Naive thymus-derived CD4-positive, alpha-beta T cell (primary cell): ENCODE measurements at regions not wholly inside any gene's neighbourhood (a gene's known extent, or its start where the extent isn't known, plus 50 kb on each side); places are given as distances from the start of the nearest gene placed in this dataset.

Experiments used
- ATAC-seq: fragments of 150-1000 bp; cut with Tn5 transposase; 2 replicates; pipeline ENCODE4 v1.10.0; 2021; ENCODE audit warnings: mild to moderate bottlenecking, moderate library complexity
- CTCF ChIA-PET: fragments of 350-600 bp; sonication (Branson Sonifier 250); formaldehyde crosslinking; loops from one replicate; lab custom pipeline; 2021; ENCODE audit warnings: antibody characterized with exemption; lab: Charles Lee
- POLR2A ChIA-PET: fragments of 350-600 bp; sonication (Branson Sonifier 250); formaldehyde crosslinking; loops from one replicate; lab custom pipeline; 2021; ENCODE audit warnings: antibody characterized with exemption, inconsistent platforms; lab: Charles Lee
- DNase-seq, 9 donors: peaks; one replicate each; pipeline versions ENCODE4 v3.0.0 to v3.0.0-alpha.2; 2020 to 2022; ENCODE audit warnings: mixed read lengths in 1 of 9
- H3K27ac ChIP-seq: one replicate; pipeline ENCODE4 v1.7.0; 2013; ENCODE audit warnings: mild to moderate bottlenecking, low read depth, low read length, moderate library complexity
- H3K27me3 ChIP-seq, 2 donors: one replicate each; pipeline ENCODE4 v1.7.0; 2013; ENCODE audit warnings: low read length in 2 of 2, mild to moderate bottlenecking in 2 of 2, moderate library complexity in 2 of 2; ENCODE audit not compliant: control insufficient read depth in 2 of 2, insufficient read depth in 2 of 2
- H3K36me3 ChIP-seq, 3 experiments: 1 replicate in 2 of 3; 2 replicates in 1 of 3; pipeline ENCODE4 v1.7.0; 2013; ENCODE audit warnings: low read length in 3 of 3, mild to moderate bottlenecking in 3 of 3, moderate library complexity in 1 of 3; ENCODE audit not compliant: insufficient read depth in 3 of 3, control insufficient read depth in 2 of 3
- H3K4me1 ChIP-seq, 2 donors: one replicate each; pipeline ENCODE4 v1.7.0; 2013; ENCODE audit warnings: low read length in 2 of 2, mild to moderate bottlenecking in 2 of 2, moderate library complexity in 1 of 2; ENCODE audit not compliant: control insufficient read depth in 2 of 2, insufficient read depth in 2 of 2
- H3K4me3 ChIP-seq: 2 replicates; pipeline ENCODE4 v1.7.0; 2013; ENCODE audit warnings: mild to moderate bottlenecking, low read length
- H3K9me3 ChIP-seq, 3 experiments: 1 replicate in 2 of 3; 2 replicates in 1 of 3; pipeline ENCODE4 v1.7.0; 2013; ENCODE audit warnings: low read length in 3 of 3; ENCODE audit not compliant: control insufficient read depth in 2 of 3
- H3K27ac Mint-ChIP-seq, 9 donors: one replicate each; pipeline ENCODE4 v1.8.0; 2020 to 2022; ENCODE audit warnings: mixed read lengths in 9 of 9, mild to moderate bottlenecking in 8 of 9, moderate library complexity in 5 of 9, inconsistent platforms in 2 of 9
- H3K27me3 Mint-ChIP-seq, 5 donors: one replicate each; pipeline ENCODE4 v1.8.0; 2021 to 2022; ENCODE audit warnings: mixed read lengths in 5 of 5, mild to moderate bottlenecking in 1 of 5
- H3K36me3 Mint-ChIP-seq, 5 donors: one replicate each; pipeline ENCODE4 v1.8.0; 2020 to 2022; ENCODE audit warnings: mixed read lengths in 5 of 5, mild to moderate bottlenecking in 3 of 5, inconsistent platforms in 1 of 5
- H3K4me1 Mint-ChIP-seq, 7 donors: one replicate each; pipeline ENCODE4 v1.8.0; 2020 to 2022; ENCODE audit warnings: mixed read lengths in 7 of 7, mild to moderate bottlenecking in 3 of 7, inconsistent platforms in 1 of 7
- H3K4me3 Mint-ChIP-seq, 10 donors: one replicate each; pipeline ENCODE4 v1.8.0; 2020 to 2022; ENCODE audit warnings: mild to moderate bottlenecking in 10 of 10, mixed read lengths in 10 of 10, moderate library complexity in 6 of 10, inconsistent platforms in 2 of 10
- H3K9me3 Mint-ChIP-seq, 11 donors: one replicate each; pipeline ENCODE4 v1.8.0; 2020 to 2022; ENCODE audit warnings: mixed read lengths in 11 of 11, mild to moderate bottlenecking in 4 of 11, inconsistent platforms in 1 of 11, moderate library complexity in 1 of 11
- intact Hi-C, 2 donors: fragments of 100-400 bp; cut with micrococcal nuclease; formaldehyde crosslinking; loops; one replicate each; pipeline ENCODE4 v1.15.1; 2023

DNA sequence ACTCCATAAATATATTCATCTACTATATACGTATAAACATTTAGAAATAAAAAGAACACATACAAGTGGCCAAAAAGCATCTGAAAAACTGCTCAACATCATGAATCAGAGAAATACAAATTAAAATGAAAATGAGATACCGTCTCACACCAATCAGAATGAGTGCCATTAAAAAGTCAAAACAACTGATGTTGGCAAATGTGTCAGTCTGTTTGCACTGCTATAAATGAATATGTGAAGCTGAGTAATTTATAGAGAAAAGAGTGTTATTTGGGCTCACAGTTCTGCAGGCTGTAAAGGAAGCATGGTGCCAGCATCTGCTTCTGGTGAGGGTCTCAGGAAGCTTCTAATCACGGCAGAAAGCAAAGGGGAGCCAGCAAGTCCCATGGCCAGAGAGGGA, 620.3 kb upstream of the CCDC54 start:
- no peak for ATAC-seq
- H3K36me3 ChIP-seq, result no peaks in the 10 kb centered on the region
- Mint-ChIP-seq H3K27ac (no peak overlapping the region), H3K4me3 (no peak overlapping the region), H3K9me3 (peaks cover 0 to 24% (median 5%) of the 10 kb centered on the region in 11 donors), H3K36me3 (no peaks in the 10 kb centered on the region), H3K27me3 (no peaks in the 10 kb centered on the region), H3K4me1 (no peaks in the 10 kb centered on the region)
- no peaks in the 10 kb centered on the region for H3K4me1 ChIP-seq
- no peak overlapping the region for H3K4me3 ChIP-seq
- intact Hi-C loops, result no loop called here
- DNase-seq, result no peak
- POLR2A ChIA-PET, result no interaction called here
- CTCF ChIA-PET, result no interaction called here
- H3K27ac ChIP-seq, result no peak overlapping the region
- H3K9me3 ChIP-seq, result no peaks in the 10 kb centered on the region
- no peaks in the 10 kb centered on the region for H3K27me3 ChIP-seq

DNA sequence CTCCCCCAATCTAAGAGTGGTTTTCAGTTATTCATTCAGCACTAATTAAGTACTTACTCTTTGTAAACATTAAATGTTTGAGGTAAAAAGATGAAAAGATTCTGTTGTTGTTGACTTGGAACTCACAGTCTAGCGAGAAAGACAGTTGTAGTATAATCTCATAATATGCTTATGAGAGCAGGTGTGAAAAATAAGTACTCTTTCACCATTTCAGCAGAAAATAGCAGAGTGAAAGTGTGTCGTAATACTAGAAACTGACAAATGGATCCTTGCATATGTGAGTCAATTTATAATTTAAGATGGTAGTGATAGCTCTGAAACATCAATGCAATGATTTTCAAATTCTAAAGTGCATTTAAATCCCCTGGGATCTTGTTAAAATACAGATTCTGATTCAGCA, 618.8 kb upstream of the CCDC54 start:
- peaks cover 0 to 18% (median 4%) of the 10 kb centered on the region in 11 donors for H3K9me3 Mint-ChIP-seq
- H3K36me3 Mint-ChIP-seq, result no peaks in the 10 kb centered on the region
- ChIA-PET CTCF (no interaction called here), POLR2A (no interaction called here)
- no peaks in the 10 kb centered on the region for H3K27me3 Mint-ChIP-seq
- DNase-seq (no peak), ATAC-seq (no peak)
- Histone ChIP-seq H3K27ac (no peak overlapping the region), H3K27me3 (no peaks in the 10 kb centered on the region), H3K4me1 (no peaks in the 10 kb centered on the region), H3K36me3 (no peaks in the 10 kb centered on the region), H3K4me3 (no peak overlapping the region), H3K9me3 (no peaks in the 10 kb centered on the region)
- H3K4me1 Mint-ChIP-seq, result no peaks in the 10 kb centered on the region
- H3K27ac Mint-ChIP-seq, result no peak overlapping the region
- no peak overlapping the region for H3K4me3 Mint-ChIP-seq
- intact Hi-C loops, result no loop called here

DNA sequence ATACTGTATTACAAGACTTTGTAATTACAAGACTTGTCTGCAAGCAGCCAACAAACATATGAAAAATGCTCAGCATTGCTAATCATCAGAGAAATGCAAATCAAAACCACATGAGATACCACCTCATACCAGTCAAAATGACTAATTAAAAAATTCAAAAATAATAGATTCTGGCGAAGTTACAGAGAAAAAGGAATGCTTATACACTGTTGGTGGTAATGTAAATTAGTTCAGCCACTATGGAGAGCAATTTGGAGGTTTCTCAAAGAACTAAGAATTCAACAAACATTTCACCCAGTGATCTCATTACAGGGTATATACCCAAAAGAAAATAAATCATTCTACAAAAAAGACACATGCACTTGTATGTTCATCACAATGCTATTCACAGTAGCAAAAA, 617.5 kb upstream of the CCDC54 start:
- H3K36me3 ChIP-seq, result no peaks in the 10 kb centered on the region
- ChIA-PET POLR2A (no interaction called here), CTCF (no interaction called here)
- H3K9me3 ChIP-seq, result no peaks in the 10 kb centered on the region
- no peak overlapping the region for H3K4me3 ChIP-seq
- no peak overlapping the region for H3K27ac ChIP-seq
- H3K4me1 ChIP-seq, result no peaks in the 10 kb centered on the region
- ATAC-seq (no peak), DNase-seq (no peak)
- Mint-ChIP-seq H3K9me3 (peaks cover 0 to 9% (median 4%) of the 10 kb centered on the region in 11 donors), H3K4me1 (no peaks in the 10 kb centered on the region), H3K4me3 (no peak overlapping the region), H3K27me3 (no peaks in the 10 kb centered on the region), H3K27ac (no peak overlapping the region), H3K36me3 (no peaks in the 10 kb centered on the region)
- H3K27me3 ChIP-seq, result no peaks in the 10 kb centered on the region
- intact Hi-C loops, result no loop called here

DNA sequence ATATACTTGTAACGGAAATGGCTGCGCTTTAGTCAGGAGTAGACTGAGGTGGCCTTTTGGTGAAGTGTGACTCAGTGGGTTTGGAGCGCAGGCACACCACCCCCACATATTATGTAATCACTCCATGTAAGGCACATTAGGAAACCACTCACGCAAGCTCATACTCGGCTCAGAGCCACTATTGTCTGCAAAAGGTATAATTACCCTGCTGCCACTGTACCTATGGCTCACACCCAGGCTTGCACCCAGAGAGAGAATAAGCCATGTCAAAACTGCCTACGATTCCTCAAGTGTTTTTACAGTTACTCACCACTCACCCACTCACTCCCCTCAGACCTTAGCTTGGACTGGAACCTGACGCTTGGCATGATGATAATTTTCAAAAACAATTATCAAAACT, 611.9 kb upstream of the CCDC54 start:
- intact Hi-C loops, result no loop called here
- no peak overlapping the region for H3K27ac ChIP-seq
- no peaks in the 10 kb centered on the region for H3K36me3 ChIP-seq
- no peaks in the 10 kb centered on the region for H3K9me3 ChIP-seq
- Mint-ChIP-seq H3K27ac (no peak overlapping the region), H3K36me3 (no peaks in the 10 kb centered on the region), H3K4me1 (no peaks in the 10 kb centered on the region), H3K9me3 (no peaks in the 10 kb centered on the region), H3K4me3 (no peak overlapping the region), H3K27me3 (no peaks in the 10 kb centered on the region)
- DNase-seq (no peak), ATAC-seq (no peak)
- H3K4me3 ChIP-seq, result no peak overlapping the region
- no peaks in the 10 kb centered on the region for H3K4me1 ChIP-seq
- no peaks in the 10 kb centered on the region for H3K27me3 ChIP-seq
- POLR2A ChIA-PET, result no interaction called here
- CTCF ChIA-PET, result no interaction called here

DNA sequence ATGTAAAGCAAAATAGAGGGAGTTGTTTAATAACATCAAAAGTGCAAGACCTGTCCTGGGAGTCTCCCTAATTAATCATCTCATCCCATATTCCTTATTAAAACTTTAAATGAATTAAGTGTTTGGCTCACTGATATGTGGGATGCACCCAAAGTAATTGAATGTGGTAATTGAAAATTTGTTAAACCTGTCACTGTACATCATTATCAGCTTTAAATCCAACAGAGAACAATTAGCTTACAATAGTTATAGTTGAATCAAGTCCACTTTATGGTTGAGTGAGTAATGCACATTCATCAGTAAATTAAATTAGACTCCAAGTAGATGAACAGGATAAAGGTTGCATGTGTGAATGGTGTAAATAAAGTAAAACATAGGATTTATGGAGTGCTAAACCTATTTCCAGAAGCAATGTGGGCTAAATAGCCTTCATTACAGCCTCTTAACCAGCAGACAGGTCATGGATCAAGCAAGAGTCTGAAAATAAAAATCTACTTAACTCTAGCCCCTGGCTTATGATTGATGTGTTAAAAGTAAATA, 608.2 kb upstream of the CCDC54 start:
- Histone ChIP-seq H3K36me3 (no peaks in the 10 kb centered on the region), H3K9me3 (no peaks in the 10 kb centered on the region), H3K27ac (no peak overlapping the region), H3K4me3 (no peak overlapping the region), H3K4me1 (no peaks in the 10 kb centered on the region), H3K27me3 (no peaks in the 10 kb centered on the region)
- intact Hi-C loops, result no loop called here
- Mint-ChIP-seq H3K27me3 (no peaks in the 10 kb centered on the region), H3K36me3 (no peaks in the 10 kb centered on the region), H3K4me1 (no peaks in the 10 kb centered on the region), H3K9me3 (no peaks in the 10 kb centered on the region), H3K4me3 (no peak overlapping the region), H3K27ac (no peak overlapping the region)
- CTCF ChIA-PET, result no interaction called here
- ATAC-seq (no peak), DNase-seq (no peak)
- POLR2A ChIA-PET, result no interaction called here

DNA sequence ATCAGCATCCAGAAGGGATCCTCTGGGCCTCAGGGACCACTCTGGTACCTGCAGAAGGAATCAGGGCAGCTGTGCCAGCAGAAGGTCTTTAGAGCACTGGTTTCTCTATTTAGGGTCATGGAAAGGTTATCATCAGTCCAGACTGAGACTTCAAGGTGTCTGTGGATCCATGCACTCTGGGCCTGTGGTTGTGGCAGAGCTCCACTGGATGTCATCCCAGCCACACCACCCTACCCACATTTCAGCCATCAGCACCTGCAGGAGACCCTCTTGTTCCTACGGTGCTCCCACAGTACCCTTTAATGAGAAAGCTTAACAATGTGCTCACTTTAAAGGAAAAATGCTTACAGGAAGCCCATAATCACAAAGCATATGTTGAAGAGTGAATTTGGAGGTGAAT, 603.4 kb upstream of the CCDC54 start:
- no peak for DNase-seq
- Mint-ChIP-seq H3K4me1 (no peaks in the 10 kb centered on the region), H3K27me3 (no peaks in the 10 kb centered on the region), H3K9me3 (peaks cover 0 to 8% (median 0%) of the 10 kb centered on the region in 11 donors), H3K27ac (no peak overlapping the region), H3K4me3 (no peak overlapping the region), H3K36me3 (no peaks in the 10 kb centered on the region)
- Histone ChIP-seq H3K4me3 (no peak overlapping the region), H3K36me3 (no peaks in the 10 kb centered on the region), H3K27me3 (no peaks in the 10 kb centered on the region), H3K9me3 (no peaks in the 10 kb centered on the region), H3K27ac (no peak overlapping the region), H3K4me1 (no peaks in the 10 kb centered on the region)
- intact Hi-C loops, result no loop called here
- ATAC-seq, result no peak
- CTCF ChIA-PET, result no interaction called here
- POLR2A ChIA-PET, result no interaction called here

DNA sequence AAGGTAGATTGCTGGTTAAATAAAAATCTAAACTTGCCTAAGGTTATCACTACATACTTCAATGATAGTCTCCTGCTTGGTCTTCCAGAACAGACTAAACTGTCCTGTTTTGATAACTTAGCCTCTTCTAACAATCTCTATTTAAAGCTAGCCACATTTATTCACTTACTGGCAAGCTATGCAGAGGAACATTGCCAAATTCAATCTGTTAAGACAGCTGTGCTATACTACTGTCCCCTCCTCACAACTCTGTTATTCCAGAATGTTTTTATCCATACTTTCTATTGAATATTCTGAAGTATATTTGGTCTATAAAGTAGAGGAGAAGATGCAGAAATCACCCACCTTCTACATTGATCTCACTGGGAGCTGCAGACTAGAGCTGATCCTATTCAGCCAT, 594.0 kb upstream of the CCDC54 start:
- ATAC-seq, result no peak
- Histone ChIP-seq H3K9me3 (no peaks in the 10 kb centered on the region), H3K27ac (no peak overlapping the region), H3K27me3 (no peaks in the 10 kb centered on the region), H3K4me3 (no peak overlapping the region), H3K36me3 (no peaks in the 10 kb centered on the region), H3K4me1 (no peaks in the 10 kb centered on the region)
- intact Hi-C loops, result no loop called here
- H3K36me3 Mint-ChIP-seq, result no peaks in the 10 kb centered on the region
- H3K27ac Mint-ChIP-seq, result no peak overlapping the region
- no peak overlapping the region for H3K4me3 Mint-ChIP-seq
- peaks cover 0 to 8% (median 0%) of the 10 kb centered on the region in 11 donors for H3K9me3 Mint-ChIP-seq
- ChIA-PET CTCF (no interaction called here), POLR2A (no interaction called here)
- peaks cover 0 to 9% (median 0%) of the 10 kb centered on the region in 5 donors for H3K27me3 Mint-ChIP-seq
- no peak for DNase-seq
- H3K4me1 Mint-ChIP-seq, result no peaks in the 10 kb centered on the region
